ENCODE measurements at regions not wholly inside any gene's neighbourhood (a gene's known extent, or its start where the extent isn't known, plus 50 kb on each side); places are given as distances from the start of the nearest gene placed in this dataset.
"Not testable (repeated sequence)": the region's sequence is repeated elsewhere in the genome, so short reads cannot be mapped to it uniquely, and the experiment has no call there.

DNA sequence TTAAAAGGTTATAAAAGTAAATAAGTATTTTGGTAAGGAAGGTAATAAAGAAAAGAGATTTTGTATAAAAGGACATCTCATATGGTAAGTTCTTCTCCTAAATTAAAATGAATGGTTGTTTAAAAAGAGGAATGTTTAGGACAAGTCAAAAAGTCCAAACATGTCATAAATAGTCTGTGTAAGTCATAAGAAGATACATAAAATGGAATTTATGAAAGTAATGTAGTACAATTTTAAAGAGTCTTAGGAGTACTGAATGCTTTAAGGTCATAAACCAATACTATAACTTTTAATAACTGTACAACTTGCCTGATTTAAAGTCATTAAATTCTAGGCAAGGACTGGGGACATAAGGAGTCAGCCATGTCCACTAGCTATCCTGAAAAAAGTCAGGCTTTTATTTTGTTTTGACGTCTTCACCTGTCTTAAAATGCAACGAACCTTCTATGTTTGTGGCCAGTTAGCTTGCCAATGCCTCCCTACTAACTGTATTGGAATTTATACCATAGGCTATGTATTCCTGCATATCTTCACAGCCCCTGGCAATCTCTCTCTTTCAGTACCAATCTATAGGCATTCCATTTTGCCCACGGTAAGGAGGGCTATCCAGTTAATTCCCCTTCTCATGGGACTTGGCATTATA is 312.3 kb upstream of the LRRTM4 start:
- DNase-seq (ENCODE audit: low spot score): no peak

GRCh38 chr2:77838441-77838840 is 316.3 kb upstream of the LRRTM4 start:
- no peak for DNase-seq (ENCODE audit: low spot score)

GRCh38 chr2:77839102-77839501 is 316.9 kb upstream of the LRRTM4 start:
- DNase-seq (ENCODE audit: low spot score): no peak

- peak; percentile 33 for DNase-seq (ENCODE audit: low spot score)
Observed at GRCh38 chr2:77862120-77862519, 339.9 kb upstream of the LRRTM4 start.

- peak; percentile 89 for DNase-seq (ENCODE audit: low spot score)
Observed at GRCh38 chr2:77864426-77864825, 342.2 kb upstream of the LRRTM4 start.

GRCh38 chr2:77866661-77867060 is 344.5 kb upstream of the LRRTM4 start:
- no peak for DNase-seq (ENCODE audit: low spot score)

DNA sequence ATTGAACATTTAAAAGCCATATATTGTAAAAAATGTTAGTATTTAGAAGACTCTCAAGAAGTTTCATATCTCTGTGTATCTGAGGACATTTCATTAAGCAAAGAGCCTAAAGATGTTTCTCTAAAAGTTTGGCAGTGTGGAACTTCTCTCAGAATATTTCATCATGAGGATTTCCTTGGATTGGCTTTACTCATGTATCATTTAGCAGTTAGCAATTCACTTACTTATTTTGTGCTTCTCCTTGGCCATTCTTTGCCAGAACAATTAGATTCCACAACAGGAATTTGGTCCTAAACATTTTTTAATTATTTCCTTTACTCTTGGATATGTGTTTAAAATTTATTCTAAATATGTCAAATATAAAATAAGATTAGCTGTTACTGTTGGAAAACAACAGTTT is 345.0 kb upstream of the LRRTM4 start:
- no peak for DNase-seq (ENCODE audit: low spot score)

DNA sequence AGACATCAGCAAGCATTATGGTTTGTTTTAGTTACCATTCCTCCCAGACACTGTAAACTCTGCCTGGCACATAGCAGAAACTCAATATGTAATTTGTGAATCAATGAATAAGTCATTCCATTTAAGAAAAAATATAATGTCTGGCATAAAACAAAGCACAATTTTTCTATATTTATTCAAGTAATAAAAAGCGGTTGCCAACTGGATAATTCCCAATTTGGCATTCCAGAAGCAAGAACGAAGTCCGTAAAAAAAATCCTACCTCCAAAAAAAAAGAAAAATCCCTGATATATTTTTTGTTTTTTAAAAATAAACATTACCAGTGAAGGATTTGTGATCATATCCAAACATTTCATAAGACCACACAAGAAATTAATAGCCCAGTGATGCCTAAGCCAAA is 351.3 kb upstream of the LRRTM4 start:
- DNase-seq (ENCODE audit: low spot score): no peak

GRCh38 chr2:77900211-77900610 is 378.0 kb upstream of the LRRTM4 start:
- DNase-seq (ENCODE audit: low spot score): not testable (repeated sequence)

- DNase-seq (ENCODE audit: low spot score): no peak
Observed at GRCh38 chr2:77910136-77910535, 388.0 kb upstream of the LRRTM4 start.

GRCh38 chr2:77920838-77921366 is 398.7 kb upstream of the LRRTM4 start:
- DNase-seq (ENCODE audit: low spot score): no peak

- DNase-seq (ENCODE audit: low spot score): no peak
Observed at GRCh38 chr2:77922567-77922966, 400.4 kb upstream of the LRRTM4 start.

DNA sequence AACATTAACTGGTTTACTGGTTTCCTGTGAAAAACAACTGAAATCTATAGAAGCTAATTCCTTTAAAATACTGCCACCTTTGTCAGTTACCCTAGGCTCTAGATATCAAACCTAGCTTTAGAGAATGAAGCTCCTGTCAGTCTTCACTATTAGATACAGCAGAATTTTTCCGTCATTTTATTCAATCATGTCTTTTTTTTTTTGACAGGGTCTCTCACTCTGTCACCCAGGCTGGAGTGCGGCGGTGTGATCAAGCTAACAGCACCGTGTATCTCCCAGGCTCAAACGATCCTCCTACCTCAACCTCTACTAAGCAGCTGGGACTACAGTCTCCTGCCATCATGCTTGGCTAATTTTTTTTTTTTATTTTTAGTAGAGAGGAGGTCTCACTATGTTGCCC is 415.2 kb upstream of the LRRTM4 start:
- no peak for DNase-seq (ENCODE audit: low spot score)

DNA sequence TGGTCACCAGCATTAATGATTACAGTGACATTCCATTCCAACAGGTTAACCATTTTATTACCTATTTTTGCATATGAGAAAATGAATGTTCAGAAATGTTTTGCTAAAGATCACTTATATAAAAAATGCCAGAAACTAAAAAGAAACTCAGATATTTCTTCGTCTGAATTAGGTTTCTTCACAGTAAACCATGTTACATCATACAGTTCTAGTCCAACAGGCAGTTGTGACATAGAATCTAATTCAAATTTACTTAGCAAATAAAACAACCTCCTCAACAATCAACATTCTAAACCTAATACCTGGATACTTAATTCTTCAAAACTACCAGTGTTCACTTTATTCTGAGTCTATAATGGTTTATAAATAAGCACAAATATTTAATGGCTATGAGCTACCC is 416.3 kb upstream of the LRRTM4 start:
- DNase-seq (ENCODE audit: low spot score): no peak

DNA sequence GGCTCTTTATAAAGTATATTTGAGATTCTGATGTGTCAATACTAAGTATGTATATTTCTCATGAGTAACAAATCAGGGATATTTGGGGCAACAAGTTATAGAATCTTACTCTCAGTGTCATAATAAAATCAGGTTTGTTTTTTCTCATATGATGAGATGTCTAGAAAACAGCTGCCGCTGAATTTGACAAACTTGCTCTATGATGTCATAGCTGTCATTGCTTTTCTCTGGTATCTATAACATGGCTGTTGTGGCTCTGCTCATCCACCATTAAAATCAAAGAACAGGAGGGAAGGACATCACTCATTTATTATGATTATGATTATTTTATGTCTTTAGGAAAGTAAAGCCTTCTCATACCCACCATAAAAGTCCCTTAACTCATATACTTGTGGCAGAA is 417.2 kb upstream of the LRRTM4 start:
- no peak for DNase-seq (ENCODE audit: low spot score)

DNA sequence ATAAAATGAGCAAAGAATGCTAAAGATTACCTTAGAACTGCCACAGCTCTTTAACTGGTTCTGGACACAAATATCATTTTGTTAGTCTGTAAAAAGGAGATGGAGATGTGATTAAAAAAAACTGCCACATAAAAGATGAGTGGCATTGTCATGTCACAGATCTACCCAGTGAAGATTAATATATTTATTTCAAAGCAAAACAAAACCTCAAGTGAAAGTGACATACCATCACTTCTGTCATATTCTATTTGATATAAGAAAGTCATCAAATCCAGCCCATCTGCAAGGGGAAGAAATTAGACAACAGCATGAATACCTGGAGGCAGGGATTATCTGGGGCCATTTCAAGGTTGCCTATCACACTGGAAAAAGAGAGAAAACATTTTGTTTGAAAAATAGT is 417.6 kb upstream of the LRRTM4 start:
- no peak for DNase-seq (ENCODE audit: low spot score)

DNA sequence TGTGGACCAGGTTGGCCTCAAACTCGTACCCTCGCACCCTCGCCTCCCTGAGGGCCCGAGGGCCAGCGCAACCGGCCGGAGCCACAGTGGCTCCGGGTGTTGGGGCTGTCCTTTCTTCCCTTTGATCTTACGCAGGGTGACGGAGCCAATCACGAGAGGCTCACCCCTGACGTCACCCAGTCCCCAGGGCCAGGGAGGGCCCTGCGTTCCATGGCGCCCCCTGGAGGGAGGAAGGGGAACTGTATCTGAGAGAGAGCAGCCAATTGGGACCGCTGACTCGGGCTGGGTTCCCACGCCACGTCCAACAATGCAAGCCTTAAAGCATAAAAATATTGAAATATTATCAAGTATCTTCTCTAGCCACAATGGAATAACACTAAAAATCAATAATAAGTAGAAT is 432.8 kb upstream of the LRRTM4 start:
- DNase-seq (ENCODE audit: low spot score): no peak

GRCh38 chr2:77962943-77963342 is 440.8 kb upstream of the LRRTM4 start:
- no peak for DNase-seq (ENCODE audit: low spot score)

- peak; percentile 1 for DNase-seq (ENCODE audit: low spot score)
Observed at GRCh38 chr2:77977471-77978063, 455.4 kb upstream of the LRRTM4 start.

DNA sequence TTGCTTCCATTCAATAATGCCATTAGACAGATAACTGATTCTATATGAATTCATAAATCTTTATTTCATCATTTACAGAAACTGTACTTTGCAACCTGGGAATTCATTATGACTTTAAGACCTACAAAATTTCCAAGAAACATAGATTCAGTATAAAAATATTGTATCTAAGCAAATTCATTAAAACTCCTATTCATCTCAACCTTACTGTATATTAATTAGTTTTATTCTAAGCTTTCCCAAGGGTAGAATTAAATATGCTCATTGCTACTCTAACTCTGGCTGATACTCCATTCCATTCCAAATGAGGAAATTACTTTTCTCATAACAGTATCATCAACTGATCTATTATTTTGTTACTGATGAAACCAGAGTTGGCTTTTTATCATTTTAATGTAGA is 473.0 kb upstream of the LRRTM4 start:
- no peak for DNase-seq (ENCODE audit: low spot score)

DNA sequence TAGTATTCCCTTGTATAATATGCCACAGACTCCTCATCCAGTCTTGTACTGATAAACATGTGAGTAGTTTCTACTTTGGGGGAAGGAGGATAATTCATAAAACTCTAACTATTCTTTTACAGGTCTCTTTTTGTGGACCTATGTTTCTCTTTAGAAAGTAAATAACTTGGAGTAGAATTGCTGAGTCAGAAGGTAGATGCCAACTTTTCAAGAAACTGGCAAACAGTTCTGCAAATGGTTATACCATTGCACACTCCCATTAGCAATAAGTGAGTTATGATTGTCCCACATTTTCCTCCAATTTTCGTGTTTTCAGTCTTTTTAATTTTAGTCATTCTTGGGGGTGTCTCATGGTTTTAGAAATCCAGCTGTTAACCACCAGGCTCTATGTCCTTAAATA is 477.2 kb upstream of the LRRTM4 start:
- DNase-seq (ENCODE audit: low spot score): no peak

DNA sequence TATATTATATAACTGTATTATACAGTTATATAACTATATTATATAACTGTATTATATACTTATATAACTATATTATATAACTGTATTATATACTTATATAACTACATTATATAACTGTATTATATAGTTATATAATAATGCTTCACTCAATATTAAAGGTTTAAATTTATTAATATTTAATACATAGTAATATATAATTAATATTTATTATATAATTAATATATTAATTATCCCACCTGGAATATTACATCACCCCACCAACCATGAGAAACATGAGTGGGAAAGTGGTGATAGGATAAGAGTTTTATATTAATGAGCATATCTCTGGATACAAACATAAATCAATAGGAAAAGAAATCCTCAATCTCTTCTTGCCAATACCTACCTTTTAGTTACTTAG is 487.1 kb upstream of the LRRTM4 start:
- DNase-seq (ENCODE audit: low spot score): no peak

GRCh38 chr2:78011251-78011650 is 489.1 kb upstream of the LRRTM4 start:
- DNase-seq (ENCODE audit: low spot score): no peak

DNA sequence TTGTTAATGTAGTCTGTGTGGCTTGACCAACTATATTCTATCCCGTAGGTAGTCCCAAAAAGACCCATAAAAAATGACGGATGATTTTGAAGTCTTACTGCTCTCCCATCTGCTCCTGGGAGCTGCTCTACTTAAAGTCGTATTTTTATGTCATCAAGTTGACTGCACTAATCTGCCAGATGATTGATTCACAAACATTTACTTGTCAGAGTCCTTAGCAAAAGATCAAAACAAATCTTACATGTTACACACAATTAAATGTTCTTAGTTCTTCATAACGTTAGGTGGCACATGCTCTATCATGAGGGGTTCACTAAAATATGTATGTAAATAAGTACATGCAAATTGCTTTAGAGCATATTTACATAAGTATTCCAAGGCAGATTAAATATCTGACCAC is 498.3 kb upstream of the LRRTM4 start:
- DNase-seq (ENCODE audit: low spot score): no peak
